Neuronal stem cell (in vitro differentiated cells): ENCODE measurements at regions not wholly inside any gene's neighbourhood (a gene's known extent, or its start where the extent isn't known, plus 50 kb on each side); places are given as distances from the start of the nearest gene placed in this dataset.
A peak's percentile ranks its signal among the peaks of the same experiment; 100 is the strongest.
"Not testable (repeated sequence)": the region's sequence is repeated elsewhere in the genome, so short reads cannot be mapped to it uniquely, and the experiment has no call there.

Experiments used
- DNase-seq: peaks from one replicate; pipeline ENCODE4 v3.0.0-alpha.2; 2013; ENCODE audit warnings: low spot score
- H2AFZ ChIP-seq: one replicate; pipeline ENCODE4 v1.6.1; 2013; ENCODE audit warnings: mild to moderate bottlenecking, low read length, inconsistent platforms
- H2AK5ac ChIP-seq: 2 replicates; pipeline ENCODE4 v1.6.1; 2013; ENCODE audit warnings: low read depth, mild to moderate bottlenecking, inconsistent platforms, low read length, moderate library complexity, mixed read lengths
- H2BK120ac ChIP-seq: 2 replicates; pipeline ENCODE4 v1.6.1; 2013; ENCODE audit warnings: low read depth, mild to moderate bottlenecking, inconsistent platforms, low read length, moderate library complexity, mixed read lengths
- H2BK12ac ChIP-seq: one replicate; pipeline ENCODE4 v1.6.1; 2013; ENCODE audit warnings: low read length, inconsistent platforms
- H2BK15ac ChIP-seq: 2 replicates; pipeline ENCODE4 v1.6.1; 2013; ENCODE audit warnings: mild to moderate bottlenecking, low read length, inconsistent platforms, mixed read lengths
- H2BK5ac ChIP-seq: one replicate; pipeline ENCODE4 v1.6.1; 2013; ENCODE audit warnings: inconsistent platforms, mild to moderate bottlenecking, low read length, moderate library complexity
- H3K14ac ChIP-seq: one replicate; pipeline ENCODE4 v1.6.1; 2013; ENCODE audit warnings: low read length, inconsistent platforms
- H3K18ac ChIP-seq: 2 replicates; pipeline ENCODE4 v1.6.1; 2013; ENCODE audit warnings: low read length, inconsistent platforms
- H3K23ac ChIP-seq: 2 replicates; pipeline ENCODE4 v1.6.1; 2013; ENCODE audit warnings: low read depth, mild to moderate bottlenecking, mixed read lengths, low read length, inconsistent platforms; ENCODE audit not compliant: poor library complexity
- H3K27ac ChIP-seq: replicated peaks from 3 replicates; pipeline ENCODE4 v1.5.1; 2013; ENCODE audit warnings: low read length, inconsistent platforms
- H3K27me3 ChIP-seq, 3 experiments: 2 replicates each; pipeline ENCODE4 v1.6.1; 2013; ENCODE audit warnings: low read length in 3 of 3, mild to moderate bottlenecking in 2 of 3, inconsistent platforms in 1 of 3, low read depth in 1 of 3, mixed read lengths in 1 of 3, moderate library complexity in 1 of 3; ENCODE audit not compliant: control insufficient read depth in 3 of 3, insufficient read depth in 3 of 3
- H3K36me3 ChIP-seq, 2 donors: replicated peaks in 1 of 2; 2 replicates each; pipeline ENCODE4 v1.6.1; 2013; ENCODE audit warnings: low read length in 2 of 2; ENCODE audit not compliant: control insufficient read depth in 2 of 2, insufficient read depth in 2 of 2
- H3K4ac ChIP-seq: 2 replicates; pipeline ENCODE4 v1.6.1; 2013; ENCODE audit warnings: inconsistent platforms, mild to moderate bottlenecking, low read length, moderate library complexity
- H3K4me1 ChIP-seq, 2 donors: 1 replicate in 1 of 2; 2 replicates in 1 of 2; pipeline ENCODE4 v1.6.1; 2013; ENCODE audit warnings: low read length in 2 of 2, low read depth in 1 of 2; ENCODE audit not compliant: control insufficient read depth in 2 of 2, insufficient read depth in 1 of 2
- H3K4me2 ChIP-seq: one replicate; pipeline ENCODE4 v1.6.1; 2013; ENCODE audit warnings: mild to moderate bottlenecking, low read length, inconsistent platforms; ENCODE audit not compliant: insufficient read depth, poor library complexity, severe bottlenecking
- H3K4me3 ChIP-seq, 2 donors: 2 replicates each; pipeline ENCODE4 v1.5.1; 2013; ENCODE audit warnings: low read length in 2 of 2, mild to moderate bottlenecking in 2 of 2, inconsistent platforms in 1 of 2, moderate library complexity in 1 of 2
- H3K79me1 ChIP-seq: one replicate; pipeline ENCODE4 v1.6.1; 2013; ENCODE audit warnings: low read depth, mild to moderate bottlenecking, inconsistent platforms, low read length, moderate library complexity
- H3K9ac ChIP-seq: one replicate; pipeline ENCODE4 v1.6.1; 2013; ENCODE audit warnings: mild to moderate bottlenecking, low read depth, low read length, inconsistent platforms; ENCODE audit not compliant: poor library complexity
- H3K9me3 ChIP-seq, 2 donors: replicated peaks in 1 of 2; 2 replicates each; pipeline versions ENCODE3 to v1.6.1; 2013; ENCODE audit warnings: low read length in 2 of 2, mild to moderate bottlenecking in 2 of 2, inconsistent platforms in 1 of 2, low read depth in 1 of 2, mixed read lengths in 1 of 2, moderate library complexity in 1 of 2; ENCODE audit not compliant: control insufficient read depth in 2 of 2, insufficient read depth in 1 of 2
- H4K8ac ChIP-seq: one replicate; pipeline ENCODE4 v1.6.1; 2013; ENCODE audit warnings: low read depth, mild to moderate bottlenecking, inconsistent platforms, low read length, moderate library complexity
- H4K91ac ChIP-seq: one replicate; pipeline ENCODE4 v1.6.1; 2013; ENCODE audit warnings: low read length, low read depth, mild to moderate bottlenecking, inconsistent platforms; ENCODE audit not compliant: poor library complexity
- WGBS, 2 donors: extraction: QIAGEN DNeasy Blood & Tissue Kit; methylation state at CpG; one replicate each; pipeline ENCODE4 v1.1.7; 2013; ENCODE audit warnings: missing lambda C conversion rate in 2 of 2, mixed read lengths in 1 of 2; ENCODE audit not compliant: insufficient read length in 2 of 2, insufficient replicate concordance in 1 of 2; ENCODE audit errors: extremely low coverage in 2 of 2; 5-methylcytosine and 5-hydroxymethylcytosine counted together

DNA sequence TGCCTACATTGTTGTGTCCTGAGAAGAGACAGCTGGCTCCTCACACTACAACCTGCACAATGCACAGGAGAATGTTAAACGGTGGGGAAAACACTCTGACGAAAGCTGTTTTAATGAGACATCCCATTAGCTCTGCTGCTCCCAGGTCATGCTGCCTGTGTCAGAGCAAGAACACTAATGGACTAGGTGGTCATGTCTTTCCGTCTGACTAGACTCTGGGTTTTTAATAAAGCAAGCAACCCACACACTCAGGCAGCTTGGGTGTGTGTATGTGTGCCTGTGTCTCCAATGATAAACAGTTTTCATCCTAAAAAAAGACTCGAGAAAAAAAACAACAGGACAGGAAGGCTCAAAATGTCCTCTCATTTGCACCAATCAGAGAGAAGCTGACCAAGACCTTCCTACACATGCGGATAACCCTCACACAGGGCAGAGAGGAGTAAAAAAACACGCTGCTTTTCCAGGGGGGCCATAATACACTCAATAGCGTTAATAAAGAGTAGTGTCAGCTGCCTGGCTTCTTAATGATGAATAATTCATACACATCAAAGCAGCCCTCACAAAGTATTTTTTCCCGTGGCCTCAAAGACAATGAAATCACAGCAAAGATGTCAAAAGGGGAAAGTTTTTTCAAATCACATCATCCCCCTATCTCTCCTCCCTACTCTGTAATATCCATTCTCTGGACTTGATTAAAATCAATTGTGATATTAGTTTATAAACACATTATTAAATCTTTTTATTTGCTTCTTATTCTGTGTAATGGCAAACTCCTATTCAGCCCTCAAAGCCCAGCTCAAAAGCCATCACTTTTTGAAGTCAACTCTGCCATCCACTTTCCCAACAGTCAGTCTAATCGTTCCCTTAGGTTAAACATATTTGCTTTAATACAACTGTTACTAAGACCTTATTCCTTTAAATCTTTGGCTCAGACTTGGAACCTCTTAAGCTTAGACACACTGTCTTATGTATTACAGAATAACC, 244.2 kb upstream of the CDH11 start:
- no peak overlapping the region for H4K8ac ChIP-seq
- no peak overlapping the region for H4K91ac ChIP-seq
- H2BK12ac ChIP-seq = no peak overlapping the region
- H3K4me2 ChIP-seq = no peak overlapping the region
- H3K36me3 ChIP-seq = no peaks in the 10 kb centered on the region
- no peak overlapping the region for H2BK5ac ChIP-seq
- WGBS, 2 donors = no CpG with 5 or more reads among the region's 9 CpGs
- no peaks in the 10 kb centered on the region for H3K79me1 ChIP-seq
- peak overlapping the region; percentile 28 for H3K27ac ChIP-seq
- no peak overlapping the region for H3K14ac ChIP-seq
- H3K18ac ChIP-seq = no peak overlapping the region
- DNase-seq = no peak
- peaks cover 0 to 5% of the 10 kb centered on the region in 2 donors for H3K4me1 ChIP-seq
- H3K4ac ChIP-seq = no peak overlapping the region
- H3K27me3 ChIP-seq = no peaks in the 10 kb centered on the region
- H2BK120ac ChIP-seq = no peak overlapping the region
- no peak overlapping the region for H2AK5ac ChIP-seq
- H3K4me3 ChIP-seq = no peak overlapping the region
- H3K9ac ChIP-seq = no peak overlapping the region
- H3K23ac ChIP-seq = no peak overlapping the region
- peak overlapping the region; percentile 32 for H2AFZ ChIP-seq
- no peaks in the 10 kb centered on the region for H3K9me3 ChIP-seq
- no peak overlapping the region for H2BK15ac ChIP-seq

DNA sequence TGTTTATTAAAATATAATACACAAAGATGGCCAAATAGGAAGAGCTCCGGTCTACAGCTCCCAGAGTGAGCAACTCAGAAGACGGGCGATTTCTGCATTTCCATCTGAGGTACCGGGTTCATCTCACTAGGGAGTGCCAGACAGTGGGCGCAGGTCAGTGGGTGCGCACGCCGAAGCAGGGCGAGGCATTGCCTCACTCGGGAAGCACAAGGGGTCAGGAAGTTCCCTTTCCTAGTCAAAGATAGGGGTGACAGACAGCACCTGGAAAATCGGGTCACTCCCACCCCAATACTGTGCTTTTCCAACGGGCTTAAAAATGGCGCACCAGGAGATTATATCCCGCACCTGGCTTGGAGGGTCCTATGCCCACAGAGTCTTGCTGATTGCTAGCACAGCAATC, 234.9 kb upstream of the CDH11 start:
- H3K27ac ChIP-seq = not testable (repeated sequence)

DNA sequence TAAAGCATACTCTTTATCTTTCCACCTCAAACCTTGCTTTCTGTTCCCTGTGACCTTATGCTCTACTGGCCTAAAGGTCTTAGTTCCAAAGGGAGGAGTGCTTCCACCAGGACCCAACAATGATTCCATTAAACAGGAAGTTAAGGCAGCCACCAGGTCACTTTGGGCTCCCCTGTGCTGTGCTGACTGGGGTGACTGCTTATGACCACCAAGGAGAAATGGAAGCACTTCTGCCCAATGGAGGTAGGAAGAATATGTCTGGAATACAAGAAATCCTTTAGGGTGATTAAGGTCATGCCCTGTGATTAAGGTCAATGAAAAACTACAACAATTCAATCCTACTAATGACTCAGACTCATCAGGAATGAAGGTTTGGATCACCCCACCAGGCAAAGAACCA, 233.8 kb upstream of the CDH11 start:
- H2AK5ac ChIP-seq = no peak overlapping the region
- no peak overlapping the region for H3K9ac ChIP-seq
- no peak overlapping the region for H2BK5ac ChIP-seq
- H3K4me1 ChIP-seq = no peaks in the 10 kb centered on the region
- no peak overlapping the region for H3K14ac ChIP-seq
- DNase-seq = no peak
- H2BK15ac ChIP-seq = no peak overlapping the region
- no peaks in the 10 kb centered on the region for H3K79me1 ChIP-seq
- no peak overlapping the region for H3K4ac ChIP-seq
- H3K36me3 ChIP-seq = no peaks in the 10 kb centered on the region
- no peak overlapping the region for H4K91ac ChIP-seq
- H3K9me3 ChIP-seq = peaks cover 0 to 2% of the 10 kb centered on the region in 2 donors
- no peak overlapping the region for H3K4me2 ChIP-seq
- H3K23ac ChIP-seq = no peak overlapping the region
- H3K27me3 ChIP-seq = no peaks in the 10 kb centered on the region
- H2BK120ac ChIP-seq = no peak overlapping the region
- H2BK12ac ChIP-seq = no peak overlapping the region
- H3K27ac ChIP-seq = no peak overlapping the region
- no peak overlapping the region for H3K18ac ChIP-seq
- no peak overlapping the region for H2AFZ ChIP-seq
- no peak overlapping the region for H4K8ac ChIP-seq
- no peak overlapping the region for H3K4me3 ChIP-seq

More for the DNA sequence above, 234.9 kb upstream of the CDH11 start:
- not testable (repeated sequence) for H3K36me3 ChIP-seq, H3K9me3 ChIP-seq, H2BK15ac ChIP-seq, H3K14ac ChIP-seq, H2AFZ ChIP-seq, H3K9ac ChIP-seq, DNase-seq, H2BK5ac ChIP-seq, H2BK12ac ChIP-seq, H3K27me3 ChIP-seq, H3K23ac ChIP-seq, H2AK5ac ChIP-seq, H3K18ac ChIP-seq, H3K4me3 ChIP-seq, H3K4me1 ChIP-seq, H4K91ac ChIP-seq, H3K4ac ChIP-seq, H3K4me2 ChIP-seq, H3K79me1 ChIP-seq, H2BK120ac ChIP-seq, H4K8ac ChIP-seq
- no CpG with 5 or more reads among the region's 14 CpGs for WGBS, 2 donors

DNA sequence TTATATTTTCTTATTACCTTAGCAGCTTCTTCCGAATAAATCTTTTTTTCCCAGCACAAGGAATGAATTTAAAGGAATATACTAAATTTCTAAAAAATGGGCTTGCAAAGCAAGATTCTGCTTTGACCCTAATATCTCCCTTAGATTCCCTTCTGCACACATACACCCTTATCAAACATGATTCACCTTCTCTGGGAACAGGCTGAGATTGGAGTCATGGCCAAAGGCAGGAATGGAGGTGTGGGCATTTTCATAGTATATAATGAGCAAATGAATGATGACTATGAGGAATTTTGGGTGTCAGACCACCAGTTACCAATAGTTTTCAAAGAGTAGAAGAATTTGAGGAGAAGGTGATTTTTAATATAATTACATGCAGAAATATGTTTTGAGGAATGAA, 231.3 kb upstream of the CDH11 start:
- H3K4me2 ChIP-seq = no peak overlapping the region

More for the DNA sequence above, 231.3 kb upstream of the CDH11 start:
- Histone ChIP-seq H3K27me3 (no peaks in the 10 kb centered on the region), H3K9ac (no peak overlapping the region), H2BK15ac (no peak overlapping the region), H3K4ac (no peak overlapping the region), H3K36me3 (no peaks in the 10 kb centered on the region), H3K4me3 (no peak overlapping the region), H2AK5ac (no peak overlapping the region), H4K91ac (no peak overlapping the region), H3K4me1 (no peaks in the 10 kb centered on the region), H3K23ac (no peak overlapping the region), H3K14ac (no peak overlapping the region), H2BK120ac (no peak overlapping the region), H2BK5ac (no peak overlapping the region), H3K79me1 (no peaks in the 10 kb centered on the region), H3K9me3 (peaks cover 0 to 2% of the 10 kb centered on the region in 2 donors), H3K27ac (no peak overlapping the region), H4K8ac (no peak overlapping the region), H2BK12ac (no peak overlapping the region), H2AFZ (no peak overlapping the region), H3K18ac (no peak overlapping the region)
- DNase-seq = no peak
- no CpG with 5 or more reads among the region's 1 CpG for WGBS, 2 donors
